Testis (tissue), 2 donors: ENCODE measurements at regions not wholly inside any gene's neighbourhood (a gene's known extent, or its start where the extent isn't known, plus 50 kb on each side); places are given as distances from the start of the nearest gene placed in this dataset.

ENCODE experiments used
- POLR2A ChIP-seq: fragments of 450-650 bp; IDR thresholded peaks from one replicate; pipeline ENCODE4 v1.6.1; 2017; ENCODE audit warnings: antibody characterized with exemption, mild to moderate bottlenecking, moderate library complexity
- TF ChIP-seq, protein P1 (sequence below), 3 experiments: fragments of 450-650 bp in 2 of 3; fragments of 200-600 bp in 1 of 3; sonication (generic) in 1 of 3; IDR thresholded peaks; one replicate each; pipeline ENCODE4 v1.5.1; 2016 to 2019; ENCODE audit warnings: antibody characterized with exemption in 3 of 3, mild to moderate bottlenecking in 2 of 3, moderate library complexity in 1 of 3

GRCh38 chr15:62520887-62521286 is 355.8 kb upstream of the C2CD4B start:
- no peak for TF ChIP-seq POLR2A
- TF ChIP-seq, protein P1, sequence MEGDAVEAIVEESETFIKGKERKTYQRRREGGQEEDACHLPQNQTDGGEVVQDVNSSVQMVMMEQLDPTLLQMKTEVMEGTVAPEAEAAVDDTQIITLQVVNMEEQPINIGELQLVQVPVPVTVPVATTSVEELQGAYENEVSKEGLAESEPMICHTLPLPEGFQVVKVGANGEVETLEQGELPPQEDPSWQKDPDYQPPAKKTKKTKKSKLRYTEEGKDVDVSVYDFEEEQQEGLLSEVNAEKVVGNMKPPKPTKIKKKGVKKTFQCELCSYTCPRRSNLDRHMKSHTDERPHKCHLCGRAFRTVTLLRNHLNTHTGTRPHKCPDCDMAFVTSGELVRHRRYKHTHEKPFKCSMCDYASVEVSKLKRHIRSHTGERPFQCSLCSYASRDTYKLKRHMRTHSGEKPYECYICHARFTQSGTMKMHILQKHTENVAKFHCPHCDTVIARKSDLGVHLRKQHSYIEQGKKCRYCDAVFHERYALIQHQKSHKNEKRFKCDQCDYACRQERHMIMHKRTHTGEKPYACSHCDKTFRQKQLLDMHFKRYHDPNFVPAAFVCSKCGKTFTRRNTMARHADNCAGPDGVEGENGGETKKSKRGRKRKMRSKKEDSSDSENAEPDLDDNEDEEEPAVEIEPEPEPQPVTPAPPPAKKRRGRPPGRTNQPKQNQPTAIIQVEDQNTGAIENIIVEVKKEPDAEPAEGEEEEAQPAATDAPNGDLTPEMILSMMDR (IDR thresholded peaks at IDR 0.05): no peak
